GM04504 (cell line): ENCODE measurements at regions not wholly inside any gene's neighbourhood (a gene's known extent, or its start where the extent isn't known, plus 50 kb on each side); places are given as distances from the start of the nearest gene placed in this dataset.

Experiments
- DNase-seq: peaks from one replicate; pipeline ENCODE4 v3.0.0-alpha.2; 2012; ENCODE audit warnings: low read depth

GRCh38 chr9:134502266-134502791, 139.3 kb upstream of the COL5A1 start:
- no peak for DNase-seq

GRCh38 chr9:134502809-134503211, 138.8 kb upstream of the COL5A1 start:
- DNase-seq: peak; percentile 97

- DNase-seq: no peak
These were observed 138.1 kb upstream of the COL5A1 start for GRCh38 chr9:134503301-134504105.

GRCh38 chr9:134504106-134504385, 137.6 kb upstream of the COL5A1 start:
- no peak for DNase-seq

GRCh38 chr9:134505032-134505431, 136.6 kb upstream of the COL5A1 start:
- no peak for DNase-seq

GRCh38 chr9:134509281-134509680, 132.3 kb upstream of the COL5A1 start:
- DNase-seq: no peak

GRCh38 chr9:134509817-134510216, 131.8 kb upstream of the COL5A1 start:
- DNase-seq: no peak

GRCh38 chr9:134514503-134514902, 127.1 kb upstream of the COL5A1 start:
- DNase-seq: no peak

- no peak for DNase-seq
These were observed 126.4 kb upstream of the COL5A1 start for GRCh38 chr9:134515026-134515821.

GRCh38 chr9:134516464-134516863, 125.1 kb upstream of the COL5A1 start:
- no peak for DNase-seq

- DNase-seq: no peak
These were observed 124.4 kb upstream of the COL5A1 start for GRCh38 chr9:134517069-134517680.

GRCh38 chr9:134518004-134518606, 123.5 kb upstream of the COL5A1 start:
- no peak for DNase-seq

- DNase-seq: no peak
These were observed 122.1 kb upstream of the COL5A1 start for GRCh38 chr9:134519375-134520070.

GRCh38 chr9:134521817-134522501, 119.6 kb upstream of the COL5A1 start:
- no peak for DNase-seq

GRCh38 chr9:134522502-134522848, 119.1 kb upstream of the COL5A1 start:
- no peak for DNase-seq

- DNase-seq: no peak
These were observed 118.6 kb upstream of the COL5A1 start for GRCh38 chr9:134522976-134523375.

- DNase-seq: no peak
These were observed 116.4 kb upstream of the COL5A1 start for GRCh38 chr9:134525070-134525815.

GRCh38 chr9:134525841-134526583, 115.6 kb upstream of the COL5A1 start:
- DNase-seq: no peak

GRCh38 chr9:134526584-134527477, 114.8 kb upstream of the COL5A1 start:
- DNase-seq: no peak
